ENCODE measurements at regions not wholly inside any gene's neighbourhood (a gene's known extent, or its start where the extent isn't known, plus 50 kb on each side); places are given as distances from the start of the nearest gene placed in this dataset.

DNA sequence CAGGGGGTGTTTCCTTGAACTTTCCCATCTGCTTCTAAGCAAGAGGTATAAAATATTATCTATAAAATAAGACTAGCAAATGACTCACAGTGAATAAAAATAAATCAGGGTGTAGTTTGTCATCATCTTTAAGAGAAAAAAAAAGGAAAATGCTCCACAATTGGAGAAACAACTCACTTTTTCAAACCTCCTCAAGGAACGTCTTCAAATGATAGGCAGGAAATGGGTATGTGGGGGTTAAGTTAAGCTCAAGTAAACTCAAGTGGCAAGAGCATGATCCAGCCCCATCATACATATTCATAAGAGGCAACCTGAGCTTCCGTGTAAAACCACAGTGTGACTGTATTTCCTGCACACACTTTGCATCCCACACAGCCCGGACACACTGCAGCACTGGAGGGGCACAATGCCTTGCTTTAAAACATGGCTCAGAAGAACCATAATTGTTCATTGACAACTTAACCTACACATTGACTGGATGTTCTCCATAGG is 58.5 kb upstream of the CEP85L start:
- TF ChIP-seq, protein P1, sequence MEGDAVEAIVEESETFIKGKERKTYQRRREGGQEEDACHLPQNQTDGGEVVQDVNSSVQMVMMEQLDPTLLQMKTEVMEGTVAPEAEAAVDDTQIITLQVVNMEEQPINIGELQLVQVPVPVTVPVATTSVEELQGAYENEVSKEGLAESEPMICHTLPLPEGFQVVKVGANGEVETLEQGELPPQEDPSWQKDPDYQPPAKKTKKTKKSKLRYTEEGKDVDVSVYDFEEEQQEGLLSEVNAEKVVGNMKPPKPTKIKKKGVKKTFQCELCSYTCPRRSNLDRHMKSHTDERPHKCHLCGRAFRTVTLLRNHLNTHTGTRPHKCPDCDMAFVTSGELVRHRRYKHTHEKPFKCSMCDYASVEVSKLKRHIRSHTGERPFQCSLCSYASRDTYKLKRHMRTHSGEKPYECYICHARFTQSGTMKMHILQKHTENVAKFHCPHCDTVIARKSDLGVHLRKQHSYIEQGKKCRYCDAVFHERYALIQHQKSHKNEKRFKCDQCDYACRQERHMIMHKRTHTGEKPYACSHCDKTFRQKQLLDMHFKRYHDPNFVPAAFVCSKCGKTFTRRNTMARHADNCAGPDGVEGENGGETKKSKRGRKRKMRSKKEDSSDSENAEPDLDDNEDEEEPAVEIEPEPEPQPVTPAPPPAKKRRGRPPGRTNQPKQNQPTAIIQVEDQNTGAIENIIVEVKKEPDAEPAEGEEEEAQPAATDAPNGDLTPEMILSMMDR (IDR thresholded peaks at IDR 0.05 in 8 of 11, conservative IDR thresholded peaks at IDR 0.05 in 3 of 11) = no peak
- TF ChIP-seq POLR2A (IDR thresholded peaks at IDR 0.05) = peak in 1 of 3 donors; percentile 50
